ENCODE measurements at regions not wholly inside any gene's neighbourhood (a gene's known extent, or its start where the extent isn't known, plus 50 kb on each side); places are given as distances from the start of the nearest gene placed in this dataset.

DNA sequence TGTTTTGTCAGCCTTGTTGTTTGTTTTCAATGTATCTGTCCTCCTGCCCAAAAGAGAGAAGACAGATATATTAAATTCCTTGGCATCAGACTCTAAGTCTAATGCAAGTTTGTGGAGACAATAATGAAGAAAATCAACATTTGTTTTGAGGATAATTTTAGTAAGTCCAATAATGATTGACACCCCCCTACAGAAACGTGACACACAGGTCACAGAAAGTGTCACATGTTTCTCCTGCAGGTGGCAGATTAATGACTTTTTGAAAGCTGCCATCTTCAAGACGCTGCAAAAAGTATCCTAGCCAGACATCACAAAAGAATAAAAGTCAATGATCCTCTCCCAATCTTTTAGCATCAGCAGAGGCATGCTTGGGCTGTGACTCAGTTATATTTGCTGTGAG, 378.8 kb upstream of the TMPO start:
- Mint-ChIP-seq H3K27ac (ENCODE audit: unreplicated experiment) (no peak overlapping the region), H3K4me3 (ENCODE audit: unreplicated experiment) (no peak overlapping the region), H3K4me1 (ENCODE audit: low read depth, unreplicated experiment) (no peaks in the 10 kb centered on the region), H3K27me3 (ENCODE audit: unreplicated experiment) (no peaks in the 10 kb centered on the region), H3K36me3 (ENCODE audit: unreplicated experiment) (no peaks in the 10 kb centered on the region), H3K9me3 (ENCODE audit: unreplicated experiment) (no peaks in the 10 kb centered on the region)
- DNase-seq: no peak
- TF ChIP-seq, protein P1, sequence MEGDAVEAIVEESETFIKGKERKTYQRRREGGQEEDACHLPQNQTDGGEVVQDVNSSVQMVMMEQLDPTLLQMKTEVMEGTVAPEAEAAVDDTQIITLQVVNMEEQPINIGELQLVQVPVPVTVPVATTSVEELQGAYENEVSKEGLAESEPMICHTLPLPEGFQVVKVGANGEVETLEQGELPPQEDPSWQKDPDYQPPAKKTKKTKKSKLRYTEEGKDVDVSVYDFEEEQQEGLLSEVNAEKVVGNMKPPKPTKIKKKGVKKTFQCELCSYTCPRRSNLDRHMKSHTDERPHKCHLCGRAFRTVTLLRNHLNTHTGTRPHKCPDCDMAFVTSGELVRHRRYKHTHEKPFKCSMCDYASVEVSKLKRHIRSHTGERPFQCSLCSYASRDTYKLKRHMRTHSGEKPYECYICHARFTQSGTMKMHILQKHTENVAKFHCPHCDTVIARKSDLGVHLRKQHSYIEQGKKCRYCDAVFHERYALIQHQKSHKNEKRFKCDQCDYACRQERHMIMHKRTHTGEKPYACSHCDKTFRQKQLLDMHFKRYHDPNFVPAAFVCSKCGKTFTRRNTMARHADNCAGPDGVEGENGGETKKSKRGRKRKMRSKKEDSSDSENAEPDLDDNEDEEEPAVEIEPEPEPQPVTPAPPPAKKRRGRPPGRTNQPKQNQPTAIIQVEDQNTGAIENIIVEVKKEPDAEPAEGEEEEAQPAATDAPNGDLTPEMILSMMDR (IDR thresholded peaks at IDR 0.05; ENCODE audit: partially characterized antibody, unreplicated experiment): no peak

GRCh38 chr12:98137278-98137677, 378.1 kb upstream of the TMPO start:
- no peaks in the 10 kb centered on the region for H3K36me3 Mint-ChIP-seq (ENCODE audit: unreplicated experiment)
- no peaks in the 10 kb centered on the region for H3K4me1 Mint-ChIP-seq (ENCODE audit: low read depth, unreplicated experiment)
- H3K4me3 Mint-ChIP-seq (ENCODE audit: unreplicated experiment): no peak overlapping the region
- DNase-seq: no peak
- H3K27ac Mint-ChIP-seq (ENCODE audit: unreplicated experiment): no peak overlapping the region
- H3K9me3 Mint-ChIP-seq (ENCODE audit: unreplicated experiment): no peaks in the 10 kb centered on the region
- TF ChIP-seq, protein P1 (IDR thresholded peaks at IDR 0.05; ENCODE audit: partially characterized antibody, unreplicated experiment): no peak
- H3K27me3 Mint-ChIP-seq (ENCODE audit: unreplicated experiment): no peaks in the 10 kb centered on the region

DNA sequence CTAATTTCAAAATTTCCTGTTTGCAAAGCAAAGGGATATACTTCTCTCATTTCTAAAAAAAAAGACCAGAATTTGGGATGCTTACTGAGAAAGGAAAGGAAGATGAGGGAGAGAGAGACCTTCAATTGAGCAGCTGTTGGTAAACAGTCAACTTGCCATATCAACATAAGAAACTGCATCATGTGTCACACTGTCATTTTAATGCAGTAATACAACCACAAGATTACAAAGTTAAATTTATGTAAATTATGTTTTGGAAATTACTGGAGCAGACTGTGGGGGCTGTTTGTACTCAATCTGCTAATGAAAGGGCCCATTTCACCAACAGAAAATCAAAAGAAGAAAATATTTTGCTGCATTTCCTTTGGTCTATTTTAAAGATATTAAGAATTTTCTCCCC, 370.4 kb upstream of the TMPO start:
- no peaks in the 10 kb centered on the region for H3K36me3 Mint-ChIP-seq (ENCODE audit: unreplicated experiment)
- TF ChIP-seq, protein P1 (IDR thresholded peaks at IDR 0.05; ENCODE audit: partially characterized antibody, unreplicated experiment): no peak
- DNase-seq: no peak
- no peak overlapping the region for H3K4me3 Mint-ChIP-seq (ENCODE audit: unreplicated experiment)
- no peaks in the 10 kb centered on the region for H3K4me1 Mint-ChIP-seq (ENCODE audit: low read depth, unreplicated experiment)
- H3K9me3 Mint-ChIP-seq (ENCODE audit: unreplicated experiment): no peaks in the 10 kb centered on the region
- H3K27me3 Mint-ChIP-seq (ENCODE audit: unreplicated experiment): no peaks in the 10 kb centered on the region
- H3K27ac Mint-ChIP-seq (ENCODE audit: unreplicated experiment): no peak overlapping the region

DNA sequence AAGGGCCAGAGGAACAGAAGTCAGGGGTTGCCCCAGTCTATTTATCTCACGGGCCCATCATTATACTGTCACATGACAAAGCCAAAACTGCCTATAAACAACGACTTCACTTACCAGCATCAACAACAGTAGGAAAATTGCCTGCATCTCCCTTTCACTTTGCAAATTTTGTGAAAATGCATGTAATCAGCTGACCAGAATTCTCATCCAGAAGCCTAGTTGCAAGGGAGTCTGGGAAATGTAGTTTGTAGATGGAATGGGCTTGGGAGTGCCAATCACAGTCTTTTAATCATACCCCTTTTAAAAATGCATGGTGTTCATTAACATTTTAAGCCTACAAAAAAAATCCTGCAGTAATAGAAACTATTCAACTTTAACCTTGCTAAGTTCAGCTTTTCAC, 369.3 kb upstream of the TMPO start:
- H3K36me3 Mint-ChIP-seq (ENCODE audit: unreplicated experiment): no peaks in the 10 kb centered on the region
- no peak for DNase-seq
- no peak overlapping the region for H3K4me3 Mint-ChIP-seq (ENCODE audit: unreplicated experiment)
- H3K9me3 Mint-ChIP-seq (ENCODE audit: unreplicated experiment): no peaks in the 10 kb centered on the region
- H3K27me3 Mint-ChIP-seq (ENCODE audit: unreplicated experiment): no peaks in the 10 kb centered on the region
- no peak overlapping the region for H3K27ac Mint-ChIP-seq (ENCODE audit: unreplicated experiment)
- H3K4me1 Mint-ChIP-seq (ENCODE audit: low read depth, unreplicated experiment): no peaks in the 10 kb centered on the region
- TF ChIP-seq, protein P1 (IDR thresholded peaks at IDR 0.05; ENCODE audit: partially characterized antibody, unreplicated experiment): no peak

DNA sequence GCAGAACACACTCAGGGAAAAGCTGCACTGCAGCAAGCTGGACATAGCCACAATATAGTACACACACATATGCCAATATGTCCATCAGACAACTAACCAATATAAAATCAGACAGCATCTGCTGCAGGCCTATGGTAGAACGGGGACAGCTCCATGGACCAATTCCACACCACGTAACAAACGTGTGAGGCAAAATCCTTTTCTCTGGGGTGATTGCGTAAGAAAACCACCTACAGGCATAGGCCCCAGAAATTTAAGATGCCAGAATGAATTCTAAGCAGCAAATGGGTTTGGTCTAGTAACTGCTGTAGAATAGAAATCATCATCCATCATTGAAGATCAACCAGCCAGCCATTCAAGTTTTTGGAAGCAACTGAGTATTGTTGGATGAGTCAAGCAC, 368.9 kb upstream of the TMPO start:
- Mint-ChIP-seq H3K4me1 (ENCODE audit: low read depth, unreplicated experiment) (no peaks in the 10 kb centered on the region), H3K4me3 (ENCODE audit: unreplicated experiment) (no peak overlapping the region), H3K36me3 (ENCODE audit: unreplicated experiment) (no peaks in the 10 kb centered on the region), H3K27ac (ENCODE audit: unreplicated experiment) (no peak overlapping the region), H3K9me3 (ENCODE audit: unreplicated experiment) (no peaks in the 10 kb centered on the region), H3K27me3 (ENCODE audit: unreplicated experiment) (no peaks in the 10 kb centered on the region)
- TF ChIP-seq, protein P1 (IDR thresholded peaks at IDR 0.05; ENCODE audit: partially characterized antibody, unreplicated experiment): no peak
- DNase-seq: no peak

Data from glutamatergic neuron (in vitro differentiated cells).